Lung (tissue), 11 donors: ENCODE measurements at regions not wholly inside any gene's neighbourhood (a gene's known extent, or its start where the extent isn't known, plus 50 kb on each side); places are given as distances from the start of the nearest gene placed in this dataset.
A peak's percentile ranks its signal among the peaks of the same experiment; 100 is the strongest.
"Not testable (repeated sequence)": the region's sequence is repeated elsewhere in the genome, so short reads cannot be mapped to it uniquely, and the experiment has no call there.

Experiments used
- ATAC-seq: fragments of 200-7000 bp; cut with Tn5 transposase; one replicate; pipeline ENCODE4 v1.9.1; 2020; ENCODE audit warnings: moderate number of reproducible peaks; ENCODE audit not compliant: insufficient read depth, low FRiP score
- DNase-seq, 3 donors: peaks; one replicate each; pipeline ENCODE4 v3.0.0-alpha.2; 2013 to 2017
- H3K27ac ChIP-seq, 2 donors: one replicate each; pipeline ENCODE4 v1.5.1; 2013; ENCODE audit warnings: mild to moderate bottlenecking in 2 of 2, moderate library complexity in 2 of 2, control low read depth in 1 of 2, inconsistent platforms in 1 of 2, low read depth in 1 of 2, low read length in 1 of 2
- H3K27me3 ChIP-seq, 3 donors: one replicate each; pipeline ENCODE4 v1.5.1; 2013; ENCODE audit warnings: low read length in 2 of 3; ENCODE audit not compliant: control insufficient read depth in 3 of 3, insufficient read depth in 3 of 3
- H3K36me3 ChIP-seq, 4 donors: one replicate each; pipeline ENCODE4 v1.5.1; 2013; ENCODE audit warnings: low read length in 4 of 4, mild to moderate bottlenecking in 1 of 4, moderate library complexity in 1 of 4; ENCODE audit not compliant: control insufficient read depth in 4 of 4, insufficient read depth in 4 of 4
- H3K4me1 ChIP-seq, 5 donors: one replicate each; pipeline ENCODE4 v1.5.1; 2013; ENCODE audit warnings: low read length in 5 of 5, mild to moderate bottlenecking in 2 of 5, moderate library complexity in 1 of 5; ENCODE audit not compliant: control insufficient read depth in 5 of 5, insufficient read depth in 5 of 5
- H3K4me3 ChIP-seq: one replicate; pipeline ENCODE4 v1.5.1; 2013; ENCODE audit warnings: mild to moderate bottlenecking, control low read depth, moderate library complexity
- H3K9ac ChIP-seq, 2 donors: one replicate each; pipeline ENCODE4 v1.5.1; 2013; ENCODE audit warnings: low read length in 2 of 2, control low read depth in 1 of 2; ENCODE audit not compliant: insufficient read depth in 1 of 2
- H3K9me3 ChIP-seq, 4 donors: one replicate each; pipeline ENCODE4 v1.5.1; 2013; ENCODE audit warnings: low read length in 3 of 4, mild to moderate bottlenecking in 1 of 4, moderate library complexity in 1 of 4; ENCODE audit not compliant: control insufficient read depth in 4 of 4, insufficient read depth in 3 of 4
- CTCF ChIP-seq: IDR thresholded peaks from 2 replicates; pipeline ENCODE4 v1.5.1; 2012; ENCODE audit warnings: mild to moderate bottlenecking; ENCODE audit errors: control extremely low read depth, extremely low read depth
- WGBS, 2 donors: extraction: QIAGEN DNeasy Blood & Tissue Kit; methylation state at CpG; one replicate each; pipeline ENCODE4 v1.1.7; 2013; 5-methylcytosine and 5-hydroxymethylcytosine counted together
- donor health status: control.
- donor health status: control.
- donor health status: Bipolar disorder and iron deficiency.
- donor health status: healthy.
- donor health status: DM: yes; HTN: yes; CAD: no.

GRCh38 chr7:159335181-159335926 is 190.7 kb upstream of the VIPR2 start:
- not testable (repeated sequence) for ATAC-seq, H3K27me3 ChIP-seq, H3K4me1 ChIP-seq, H3K9ac ChIP-seq, H3K9me3 ChIP-seq, H3K4me3 ChIP-seq, H3K36me3 ChIP-seq, H3K27ac ChIP-seq
- DNase-seq: peak; percentile 3 to 23 (median 17)
- WGBS, 2 donors: 74 to 77% methylated on average over 34 to 39 of the region's 39 CpGs

GRCh38 chr7:159332854-159333479 is 188.3 kb upstream of the VIPR2 start:
- H3K4me3 ChIP-seq, ATAC-seq, DNase-seq, H3K27me3 ChIP-seq, H3K27ac ChIP-seq, H3K36me3 ChIP-seq, H3K9ac ChIP-seq, H3K9me3 ChIP-seq, H3K4me1 ChIP-seq: not testable (repeated sequence)
- WGBS, 2 donors: 89 to 100% methylated on average over 1 of the region's 1 CpG

GRCh38 chr7:159331462-159331861 is 186.8 kb upstream of the VIPR2 start:
- H3K27me3 ChIP-seq: no peaks in the 10 kb centered on the region
- H3K36me3 ChIP-seq: no peaks in the 10 kb centered on the region
- no peak for TF ChIP-seq CTCF
- no peak overlapping the region for H3K27ac ChIP-seq
- 55 to 56% methylated on average over 2 of the region's 2 CpGs for WGBS, 2 donors
- no peak overlapping the region for H3K9ac ChIP-seq
- H3K4me1 ChIP-seq: no peaks in the 10 kb centered on the region
- ATAC-seq (no peak), DNase-seq (no peak)
- H3K9me3 ChIP-seq: peaks cover 0 to 10% (median 4%) of the 10 kb centered on the region in 4 donors
- H3K4me3 ChIP-seq: no peak overlapping the region

GRCh38 chr7:159329818-159330378 is 185.2 kb upstream of the VIPR2 start:
- Histone ChIP-seq H3K27ac (no peak overlapping the region), H3K27me3 (no peaks in the 10 kb centered on the region), H3K4me3 (no peak overlapping the region), H3K9me3 (peaks cover 0 to 10% (median 4%) of the 10 kb centered on the region in 4 donors), H3K4me1 (no peaks in the 10 kb centered on the region), H3K9ac (no peak overlapping the region), H3K36me3 (no peaks in the 10 kb centered on the region)
- ATAC-seq (no peak), DNase-seq (no peak)
- no peak for TF ChIP-seq CTCF
